ENCODE measurements at regions not wholly inside any gene's neighbourhood (a gene's known extent, or its start where the extent isn't known, plus 50 kb on each side); places are given as distances from the start of the nearest gene placed in this dataset.

DNA sequence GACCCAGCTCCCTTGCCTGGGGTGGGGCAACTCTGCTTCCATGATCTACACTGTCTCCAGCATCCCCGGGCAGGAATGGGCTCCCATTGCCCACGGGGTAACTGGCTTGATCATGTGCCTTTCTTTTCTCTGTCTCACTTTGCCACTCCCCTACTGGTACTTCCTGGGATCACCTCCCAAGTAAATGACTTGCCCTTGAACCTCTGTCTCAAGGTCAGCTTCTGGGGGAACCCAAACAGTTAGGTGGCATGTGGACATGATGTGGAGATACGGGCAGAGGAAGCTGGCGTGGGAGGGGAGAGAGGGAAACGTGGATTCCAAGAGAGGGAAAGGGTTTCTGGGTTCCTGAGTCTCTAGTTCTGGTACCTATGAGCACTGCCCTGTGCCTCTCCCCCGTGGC, 63.8 kb upstream of the RALY start:
- CTCF ChIA-PET (ENCODE audit: partially characterized antibody) = interaction anchor here (0.9 to 9.5 kb wide), 15 partner anchors 9 to 153 kb away, joined by 3 to 78 read pairs (median 3); no protein-coding TSS in a partner anchor
- POLR2A ChIA-PET (ENCODE audit: partially characterized antibody) = interaction anchor here (0.6 to 2.0 kb wide), 2 partner anchors 63 to 182 kb away, joined by 3 to 6 read pairs; partner anchors contain the start of gene EIF2S2

More for the DNA sequence above, 63.8 kb upstream of the RALY start:
- Histone ChIP-seq H2BK15ac (ENCODE audit: low read length) (no peak overlapping the region), H3K27me3 (replicated peaks in 1 of 4; ENCODE audit: control insufficient read depth in 3 of 4, extremely low read depth in 1 of 4, insufficient read depth in 3 of 4, low read length in 3 of 4) (no peaks in the 10 kb centered on the region), H2BK5ac (ENCODE audit: low read depth, low read length) (no peak overlapping the region), H3K23me2 (ENCODE audit: low read depth, low read length) (no peaks in the 10 kb centered on the region), H3K56ac (replicated peaks; ENCODE audit: insufficient read length, low read depth, low read length) (no peak overlapping the region), H3K27ac (ENCODE audit: low read depth, low read length) (no peak overlapping the region), H4K91ac (replicated peaks; ENCODE audit: insufficient read length, low read length) (no peak overlapping the region), H3K9me3 (ENCODE audit: insufficient read depth in 2 of 2, low read depth in 1 of 2, low read length in 1 of 2) (no peaks in the 10 kb centered on the region), H3K36me3 (ENCODE audit: control insufficient read depth in 2 of 4, insufficient read depth in 4 of 4, low read length in 3 of 4) (no peaks in the 10 kb centered on the region), H2BK20ac (ENCODE audit: low read length) (no peak overlapping the region), H2AK5ac (ENCODE audit: low read depth, low read length) (no peak overlapping the region), H3K4me3 (ENCODE audit: extremely low read depth in 1 of 4, insufficient read depth in 2 of 4, low read depth in 3 of 4, low read length in 4 of 4) (no peak overlapping the region), H3K4me1 (replicated peaks in 1 of 4; ENCODE audit: control insufficient read depth in 3 of 4, insufficient read depth in 4 of 4, low read length in 3 of 4) (no peaks in the 10 kb centered on the region), H4K5ac (ENCODE audit: insufficient read length, low read depth, low read length) (no peak overlapping the region), H3K79me1 (ENCODE audit: low read depth, low read length) (no peaks in the 10 kb centered on the region), H3K18ac (ENCODE audit: extremely low read depth, low read length) (no peak overlapping the region), H3K9ac (replicated peaks in 1 of 4; ENCODE audit: extremely low read depth in 1 of 4, low read depth in 3 of 4, low read length in 3 of 4) (no peak overlapping the region), H4K8ac (ENCODE audit: extremely low read depth, insufficient read depth, low read length) (no peak overlapping the region), H4K20me1 (replicated peaks in 1 of 2; ENCODE audit: control insufficient read depth in 1 of 2, insufficient read depth in 2 of 2, low read length in 2 of 2) (no peaks in the 10 kb centered on the region), H3K23ac (ENCODE audit: insufficient read length) (no peak overlapping the region), H3K14ac (ENCODE audit: insufficient read length) (no peak overlapping the region), H3K4me2 (ENCODE audit: insufficient read depth in 1 of 2, low read depth in 2 of 2, low read length in 2 of 2) (no peak overlapping the region), H2BK12ac (ENCODE audit: low read depth, low read length) (no peak overlapping the region), H2BK120ac (replicated peaks; ENCODE audit: low read depth, low read length) (no peak overlapping the region), H2AFZ (ENCODE audit: low read length) (no peak overlapping the region), H3K79me2 (ENCODE audit: control insufficient read depth in 1 of 2, insufficient read depth in 2 of 2, low read length in 2 of 2) (no peaks in the 10 kb centered on the region), H3K4ac (replicated peaks; ENCODE audit: insufficient read length, low read depth, low read length) (no peak overlapping the region)
- FAIRE-seq (no peak), DNase-seq (ENCODE audit: low read depth in 1 of 2, low spot score in 2 of 2) (no peak)
- TF ChIP-seq RXRA (IDR thresholded peaks at IDR 0.05; ENCODE audit: insufficient read depth, low read depth, low read length) (no peak), TAF1 (IDR thresholded peaks at IDR 0.05; ENCODE audit: low read depth, low read length) (no peak), CTCF (IDR thresholded peaks at IDR 0.05; ENCODE audit: control extremely low read depth in 1 of 3, insufficient read depth in 1 of 3, low read depth in 1 of 3, low read length in 3 of 3) (peak in 1 of 3 experiments; percentile 23; a peak in 1 of 4 replicates)
- 87% methylated on average over 6 of the region's 6 CpGs; no CpG with 5 or more reads in 1 of the 2 experiments for WGBS, 2 experiments (ENCODE audit: extremely low coverage in 1 of 2, insufficient coverage in 1 of 2, insufficient read length in 1 of 2, insufficient replicate concordance in 2 of 2, low coverage in 1 of 2, low lambda C conversion rate in 2 of 2, missing lambda C conversion rate in 1 of 2)

Data from H1 (cell line).